Esophagus squamous epithelium (tissue), 4 donors: ENCODE measurements at regions not wholly inside any gene's neighbourhood (a gene's known extent, or its start where the extent isn't known, plus 50 kb on each side); places are given as distances from the start of the nearest gene placed in this dataset.

Experiments
- POLR2A ChIP-seq, 4 donors: fragments of 450-650 bp; IDR thresholded peaks; one replicate each; pipeline ENCODE4 v1.6.1; 2017; ENCODE audit warnings: antibody characterized with exemption in 4 of 4, mild to moderate bottlenecking in 4 of 4, moderate library complexity in 3 of 4
- TF ChIP-seq, protein P1 (sequence below), 6 experiments: fragments of 450-650 bp in 4 of 6; fragments of 200-600 bp in 2 of 6; sonication (generic) in 2 of 6; IDR thresholded peaks; one replicate each; pipeline ENCODE4 v1.5.1; 2016 to 2019; ENCODE audit warnings: antibody characterized with exemption in 6 of 6, mild to moderate bottlenecking in 4 of 6, moderate library complexity in 4 of 6

- TF ChIP-seq, protein P1, sequence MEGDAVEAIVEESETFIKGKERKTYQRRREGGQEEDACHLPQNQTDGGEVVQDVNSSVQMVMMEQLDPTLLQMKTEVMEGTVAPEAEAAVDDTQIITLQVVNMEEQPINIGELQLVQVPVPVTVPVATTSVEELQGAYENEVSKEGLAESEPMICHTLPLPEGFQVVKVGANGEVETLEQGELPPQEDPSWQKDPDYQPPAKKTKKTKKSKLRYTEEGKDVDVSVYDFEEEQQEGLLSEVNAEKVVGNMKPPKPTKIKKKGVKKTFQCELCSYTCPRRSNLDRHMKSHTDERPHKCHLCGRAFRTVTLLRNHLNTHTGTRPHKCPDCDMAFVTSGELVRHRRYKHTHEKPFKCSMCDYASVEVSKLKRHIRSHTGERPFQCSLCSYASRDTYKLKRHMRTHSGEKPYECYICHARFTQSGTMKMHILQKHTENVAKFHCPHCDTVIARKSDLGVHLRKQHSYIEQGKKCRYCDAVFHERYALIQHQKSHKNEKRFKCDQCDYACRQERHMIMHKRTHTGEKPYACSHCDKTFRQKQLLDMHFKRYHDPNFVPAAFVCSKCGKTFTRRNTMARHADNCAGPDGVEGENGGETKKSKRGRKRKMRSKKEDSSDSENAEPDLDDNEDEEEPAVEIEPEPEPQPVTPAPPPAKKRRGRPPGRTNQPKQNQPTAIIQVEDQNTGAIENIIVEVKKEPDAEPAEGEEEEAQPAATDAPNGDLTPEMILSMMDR (IDR thresholded peaks at IDR 0.05) = no peak
- TF ChIP-seq POLR2A (IDR thresholded peaks at IDR 0.05) = no peak
Observed at GRCh38 chr2:21591926-21592325, 468.2 kb downstream of the TDRD15 start.
